GM23248 (cell line): ENCODE measurements at regions not wholly inside any gene's neighbourhood (a gene's known extent, or its start where the extent isn't known, plus 50 kb on each side); places are given as distances from the start of the nearest gene placed in this dataset.

Source experiments
- EZH2 ChIP-seq: fragments of 200-600 bp; sonication (generic); IDR thresholded peaks from 2 replicates; pipeline ENCODE4 v1.6.1; 2018; ENCODE audit warnings: antibody characterized with exemption, mild to moderate bottlenecking; ENCODE audit not compliant: insufficient read depth, poor library complexity, severe bottlenecking
- EZH2phosphoT487 ChIP-seq: fragments of 200-600 bp; sonication (generic); IDR thresholded peaks from 2 replicates; pipeline ENCODE4 v1.6.1; 2018; ENCODE audit warnings: antibody characterized with exemption, moderate library complexity, mild to moderate bottlenecking, low read depth; ENCODE audit not compliant: insufficient read depth

DNA sequence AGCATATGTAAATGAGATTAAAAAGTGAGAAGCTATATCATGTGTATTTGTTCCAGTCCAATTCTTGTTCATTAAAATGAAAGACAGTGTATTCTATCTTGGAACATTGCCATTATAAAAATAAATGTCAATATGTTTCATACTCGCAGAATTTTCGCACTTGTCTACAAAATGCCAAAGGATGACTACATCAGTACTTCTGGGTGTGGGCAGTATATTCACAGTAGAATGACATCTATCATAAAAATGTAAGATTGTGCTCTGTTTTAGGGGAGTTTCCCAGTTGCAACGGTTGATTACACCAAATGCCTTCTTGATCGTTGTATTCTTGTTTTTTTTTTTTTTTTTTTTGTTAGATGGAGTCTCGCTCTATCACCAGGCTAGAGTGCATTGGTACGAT is 292.3 kb upstream of the E2F7 start:
- TF ChIP-seq EZH2phosphoT487: no peak
- no peak for TF ChIP-seq EZH2
